ENCODE measurements at regions not wholly inside any gene's neighbourhood (a gene's known extent, or its start where the extent isn't known, plus 50 kb on each side); places are given as distances from the start of the nearest gene placed in this dataset.
"Not testable (repeated sequence)": the region's sequence is repeated elsewhere in the genome, so short reads cannot be mapped to it uniquely, and the experiment has no call there.

- DNase-seq (ENCODE audit: low spot score) = no peak
Measured at GRCh38 chr14:106141242-106142220, 615.1 kb downstream of the TMEM121 start.

GRCh38 chr14:106145731-106146130 is 619.3 kb downstream of the TMEM121 start:
- DNase-seq (ENCODE audit: low spot score) = not testable (repeated sequence)

- not testable (repeated sequence) for DNase-seq (ENCODE audit: low spot score)
Measured at GRCh38 chr14:106153362-106153955, 627.1 kb downstream of the TMEM121 start.

DNA sequence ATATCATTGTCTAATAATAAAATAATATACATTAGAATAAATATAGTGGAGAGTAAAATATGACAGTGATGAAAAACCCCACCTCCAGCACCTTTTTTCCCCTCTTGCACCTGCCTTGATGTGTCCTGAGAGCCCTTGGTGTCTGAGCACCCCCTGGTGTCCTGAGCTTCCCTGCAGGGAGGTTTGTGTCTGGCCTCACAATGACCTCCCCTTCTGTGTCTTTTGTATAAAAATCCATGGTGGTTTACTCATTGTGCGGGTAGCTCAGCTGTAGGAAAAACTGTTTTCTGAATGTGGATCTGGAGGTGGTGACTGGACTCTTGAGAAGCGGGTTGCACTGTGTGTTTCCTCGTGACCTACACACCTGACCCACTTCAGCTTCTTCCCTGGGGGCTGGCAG is 636.9 kb downstream of the TMEM121 start:
- no peak for DNase-seq (ENCODE audit: low spot score)

- not testable (repeated sequence) for DNase-seq (ENCODE audit: low spot score)
Measured at GRCh38 chr14:106163812-106164211, 637.4 kb downstream of the TMEM121 start.

GRCh38 chr14:106166232-106166631 is 639.8 kb downstream of the TMEM121 start:
- no peak for DNase-seq (ENCODE audit: low spot score)

DNA sequence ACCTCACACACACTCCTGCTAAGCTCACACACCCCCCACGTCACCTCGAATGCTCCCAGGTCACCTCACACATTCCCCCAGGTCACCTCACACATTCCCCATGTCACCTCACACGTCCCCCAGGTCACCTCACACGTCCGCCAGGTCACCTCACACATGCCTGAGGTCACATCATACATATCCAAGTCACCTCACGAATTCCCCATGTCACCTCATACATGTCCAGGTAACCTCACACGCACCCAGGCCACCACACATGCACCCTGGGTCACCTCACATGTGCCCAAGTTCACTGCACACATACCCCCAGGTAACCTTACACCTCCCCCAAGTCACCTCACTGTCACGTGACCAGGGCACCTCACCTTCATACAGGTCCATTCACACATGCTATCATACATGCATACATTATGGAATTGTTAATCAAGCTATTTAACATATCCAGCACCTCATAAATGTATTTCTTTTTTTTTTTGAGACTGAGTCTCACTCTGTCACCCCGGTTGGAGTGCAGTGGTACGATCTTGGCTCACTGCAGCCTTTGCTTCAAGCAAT is 640.3 kb downstream of the TMEM121 start:
- no peak for DNase-seq (ENCODE audit: low spot score)

- not testable (repeated sequence) for DNase-seq (ENCODE audit: low spot score)
Measured at GRCh38 chr14:106170163-106170658, 643.8 kb downstream of the TMEM121 start.

- DNase-seq (ENCODE audit: low spot score) = no peak
Measured at GRCh38 chr14:106174206-106174605, 647.8 kb downstream of the TMEM121 start.

- not testable (repeated sequence) for DNase-seq (ENCODE audit: low spot score)
Measured at GRCh38 chr14:106177266-106178246, 651.2 kb downstream of the TMEM121 start.

DNA sequence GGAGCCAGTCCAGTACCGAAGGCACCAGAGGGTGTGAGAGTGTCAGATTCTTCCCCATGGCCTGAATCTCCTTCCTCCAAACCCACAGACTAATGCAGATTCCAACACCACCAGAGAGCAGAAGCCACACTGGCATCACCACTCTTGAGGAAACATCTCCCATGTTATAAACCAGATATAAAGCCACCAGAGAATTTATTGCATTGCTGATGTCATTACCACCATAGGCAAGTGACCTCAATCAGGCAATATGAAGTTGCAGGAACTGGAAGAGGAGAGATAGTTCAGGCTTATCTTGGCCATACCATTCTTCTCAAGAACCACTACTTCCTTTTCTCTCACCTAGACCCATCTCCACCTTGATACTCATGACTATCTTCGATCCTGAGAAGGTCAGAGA is 653.4 kb downstream of the TMEM121 start:
- no peak for DNase-seq (ENCODE audit: low spot score)

DNA sequence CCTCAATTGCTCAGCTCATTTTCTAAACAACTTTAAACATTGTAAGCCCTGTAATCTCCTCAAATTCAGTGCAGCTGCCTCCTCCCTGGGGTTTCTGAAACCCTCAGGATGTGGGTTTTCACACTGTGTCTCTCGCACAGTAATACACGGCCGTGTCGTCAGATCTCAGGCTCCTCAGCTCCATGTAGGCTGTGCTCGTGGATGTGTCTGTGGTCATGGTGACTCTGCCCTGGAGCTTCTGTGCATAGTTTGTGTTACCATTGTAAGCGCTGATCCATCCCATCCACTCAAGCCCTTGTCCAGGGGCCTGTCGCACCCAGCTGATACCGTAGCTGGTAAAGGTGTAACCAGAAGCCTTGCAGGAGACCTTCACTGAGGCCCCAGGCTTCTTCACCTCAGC is 658.4 kb downstream of the TMEM121 start:
- DNase-seq (ENCODE audit: low spot score) = not testable (repeated sequence)

- DNase-seq (ENCODE audit: low spot score) = not testable (repeated sequence)
Measured at GRCh38 chr14:106185174-106185836, 658.9 kb downstream of the TMEM121 start.

DNA sequence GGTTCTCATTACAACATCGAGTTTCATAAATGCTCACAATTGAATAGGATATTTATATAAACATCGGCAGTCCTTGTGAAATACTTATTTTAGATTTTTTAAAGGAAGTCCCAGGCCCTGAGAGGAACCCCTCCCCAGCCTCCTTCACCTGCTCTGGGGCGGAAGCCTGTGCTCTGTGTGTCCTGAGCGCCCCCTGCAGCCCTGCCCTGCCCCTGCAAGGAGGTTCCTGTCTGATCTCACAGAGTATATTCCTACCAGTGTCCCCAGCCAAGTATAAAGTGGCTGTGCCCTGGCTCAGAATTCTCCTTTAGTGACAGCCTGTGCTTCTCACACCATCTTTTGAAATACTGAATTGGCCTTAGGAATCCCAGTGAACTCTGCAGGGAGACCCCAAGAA is 659.5 kb downstream of the TMEM121 start:
- no peak for DNase-seq (ENCODE audit: low spot score)

- no peak for DNase-seq (ENCODE audit: low spot score)
Measured at GRCh38 chr14:106187216-106187615, 660.8 kb downstream of the TMEM121 start.

DNA sequence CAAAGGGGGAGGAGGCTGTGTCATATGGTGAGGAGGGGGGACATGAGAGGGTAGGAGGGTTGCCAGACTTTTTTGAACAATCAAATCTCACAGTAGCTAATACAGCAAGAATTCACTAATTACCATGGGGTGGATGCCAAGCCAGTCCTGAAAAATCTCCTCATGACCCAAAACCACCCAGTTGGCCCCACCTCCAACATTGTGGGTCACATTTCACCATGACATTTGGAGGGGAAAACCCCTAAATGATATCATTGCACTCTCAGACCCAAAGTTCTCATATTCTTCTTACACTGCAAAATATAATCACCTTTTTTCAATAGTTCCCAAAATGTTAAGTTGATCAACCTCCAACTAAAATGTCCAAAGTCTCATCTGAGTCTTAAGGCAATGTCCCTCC is 666.3 kb downstream of the TMEM121 start:
- DNase-seq (ENCODE audit: low spot score) = not testable (repeated sequence)

- not testable (repeated sequence) for DNase-seq (ENCODE audit: low spot score)
Measured at GRCh38 chr14:106196459-106196858, 670.1 kb downstream of the TMEM121 start.

GRCh38 chr14:106197264-106197663 is 670.9 kb downstream of the TMEM121 start:
- not testable (repeated sequence) for DNase-seq (ENCODE audit: low spot score)

GRCh38 chr14:106199097-106199496 is 672.7 kb downstream of the TMEM121 start:
- no peak for DNase-seq (ENCODE audit: low spot score)

DNA sequence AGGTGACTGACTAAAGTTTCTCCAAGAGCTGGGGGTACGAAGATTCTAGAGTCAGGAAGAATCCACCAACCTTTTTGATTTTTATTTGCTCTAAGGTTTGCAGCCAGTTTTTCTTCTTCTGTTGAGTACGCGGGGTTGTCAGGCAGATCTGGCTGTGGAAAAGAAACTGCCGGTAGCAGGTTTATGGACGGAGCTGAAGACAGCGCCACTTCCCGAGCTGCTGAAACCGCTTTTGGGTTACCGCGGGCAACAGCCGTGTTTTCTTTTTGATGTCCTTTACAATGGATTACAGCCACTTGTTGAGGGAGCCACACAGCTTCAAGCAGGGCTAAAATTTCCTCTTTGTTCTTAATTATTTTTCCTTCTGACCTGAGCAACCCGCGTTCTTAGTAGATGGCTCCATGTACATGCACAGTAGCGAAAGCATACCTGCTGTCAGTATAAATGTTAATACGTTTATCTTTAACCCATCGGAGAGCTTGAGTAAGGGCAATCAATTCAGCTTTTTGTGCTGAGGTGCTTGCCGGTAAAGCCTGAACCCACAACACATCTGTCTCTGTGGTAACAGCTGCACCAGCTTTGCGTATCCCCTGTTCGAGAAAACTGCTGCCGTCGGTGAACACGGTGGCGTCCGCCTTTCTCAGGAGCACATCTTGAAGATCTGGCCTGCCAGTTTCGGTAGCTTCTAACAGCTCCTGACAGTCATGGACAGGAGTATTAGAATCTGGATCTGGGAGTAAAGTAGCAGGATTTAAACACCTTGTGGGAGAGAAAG is 674.3 kb downstream of the TMEM121 start:
- DNase-seq (ENCODE audit: low spot score) = no peak
